GM12873 (cell line): ENCODE measurements at regions not wholly inside any gene's neighbourhood (a gene's known extent, or its start where the extent isn't known, plus 50 kb on each side); places are given as distances from the start of the nearest gene placed in this dataset.

Experiments
- CTCF ChIP-seq: IDR thresholded peaks from 2 replicates; pipeline ENCODE4 v1.5.1; 2012; ENCODE audit warnings: low read depth, mild to moderate bottlenecking, moderate library complexity, low read length, control low read depth; ENCODE audit not compliant: insufficient read depth; ENCODE audit errors: missing control alignments

- TF ChIP-seq CTCF = no peak
These were observed 126.6 kb upstream of the KCNH7 start for GRCh38 chr2:162965191-162965590.

DNA sequence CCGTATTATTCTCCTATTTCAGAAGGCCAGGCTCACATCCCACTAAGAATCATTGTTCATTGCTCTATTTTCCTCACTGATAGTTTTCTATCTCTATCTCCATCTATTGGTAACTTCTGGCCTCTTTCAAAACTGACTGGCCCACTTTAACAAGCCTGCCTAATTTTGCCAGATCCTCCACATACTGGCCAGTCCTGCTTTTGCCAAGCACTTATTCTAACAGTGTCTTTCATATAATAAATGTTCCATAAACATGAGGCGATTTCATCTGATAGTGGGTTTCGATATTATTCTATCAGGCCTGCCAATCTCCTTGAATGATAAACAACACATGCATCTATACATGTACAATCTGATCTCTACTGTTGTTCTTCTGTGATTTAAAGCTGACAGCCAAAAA is 125.9 kb upstream of the KCNH7 start:
- no peak for TF ChIP-seq CTCF

- no peak for TF ChIP-seq CTCF
These were observed 124.6 kb upstream of the KCNH7 start for GRCh38 chr2:162963156-162963555.

DNA sequence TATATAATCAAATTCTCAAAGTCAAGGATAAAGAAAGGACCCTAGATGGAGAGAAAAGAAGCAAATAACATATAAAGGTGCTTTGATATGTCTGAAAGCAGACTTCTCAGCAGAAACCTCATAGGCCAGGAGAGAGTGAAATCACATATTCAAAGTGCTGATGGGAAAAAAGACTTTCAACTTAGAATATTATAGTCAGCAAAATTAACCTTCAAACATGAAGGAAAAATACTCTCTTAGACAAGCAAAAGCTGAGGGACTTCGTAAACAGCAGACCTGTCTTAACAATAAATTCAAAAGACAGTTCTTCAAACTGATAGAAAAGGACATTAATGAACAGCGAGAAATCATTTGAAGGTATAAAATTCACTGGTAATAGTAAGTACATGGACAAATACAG is 107.2 kb upstream of the KCNH7 start:
- TF ChIP-seq CTCF = no peak

DNA sequence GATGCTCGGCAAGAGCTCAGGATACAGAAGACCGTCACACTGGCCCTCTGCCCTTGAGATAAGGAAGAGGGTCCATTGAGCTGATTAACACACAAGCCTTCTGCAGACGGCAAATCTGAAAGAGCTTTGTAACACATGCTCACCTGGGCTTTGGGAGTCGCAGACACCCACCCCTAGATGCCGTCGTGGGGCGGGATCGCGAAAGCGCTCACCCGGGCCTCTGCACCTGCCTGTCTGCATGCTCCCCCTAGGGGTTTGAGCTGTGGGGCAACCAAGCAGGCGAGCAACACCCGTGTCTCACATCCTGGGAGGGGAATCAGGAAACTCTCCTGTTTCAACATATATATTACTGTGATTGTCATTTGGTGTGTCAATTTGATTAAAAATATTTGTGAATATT is 99.8 kb upstream of the KCNH7 start:
- TF ChIP-seq CTCF = no peak

GRCh38 chr2:162934191-162934590 is 95.6 kb upstream of the KCNH7 start:
- no peak for TF ChIP-seq CTCF

- no peak for TF ChIP-seq CTCF
These were observed 93.8 kb upstream of the KCNH7 start for GRCh38 chr2:162932416-162932815.

GRCh38 chr2:162929571-162929970 is 91.0 kb upstream of the KCNH7 start:
- TF ChIP-seq CTCF = no peak
